Mammary epithelial cell (primary cell): ENCODE measurements at regions not wholly inside any gene's neighbourhood (a gene's known extent, or its start where the extent isn't known, plus 50 kb on each side); places are given as distances from the start of the nearest gene placed in this dataset.

Source experiments
- EZH2 ChIP-seq: IDR thresholded peaks from 2 replicates; pipeline ENCODE4 v1.6.1; 2012; ENCODE audit warnings: low read length, inconsistent platforms, borderline replicate concordance
- TF ChIP-seq, protein P1 (sequence below), 2 donors: IDR thresholded peaks in 1 of 2; conservative IDR thresholded peaks in 1 of 2; 2 replicates each; pipeline ENCODE4 v1.5.1; 2011 to 2012; ENCODE audit warnings: inconsistent platforms in 2 of 2, low read length in 2 of 2, mild to moderate bottlenecking in 2 of 2, control low read depth in 1 of 2, low read depth in 1 of 2; ENCODE audit not compliant: insufficient read depth in 1 of 2; ENCODE audit errors: extremely low read depth in 1 of 2

DNA sequence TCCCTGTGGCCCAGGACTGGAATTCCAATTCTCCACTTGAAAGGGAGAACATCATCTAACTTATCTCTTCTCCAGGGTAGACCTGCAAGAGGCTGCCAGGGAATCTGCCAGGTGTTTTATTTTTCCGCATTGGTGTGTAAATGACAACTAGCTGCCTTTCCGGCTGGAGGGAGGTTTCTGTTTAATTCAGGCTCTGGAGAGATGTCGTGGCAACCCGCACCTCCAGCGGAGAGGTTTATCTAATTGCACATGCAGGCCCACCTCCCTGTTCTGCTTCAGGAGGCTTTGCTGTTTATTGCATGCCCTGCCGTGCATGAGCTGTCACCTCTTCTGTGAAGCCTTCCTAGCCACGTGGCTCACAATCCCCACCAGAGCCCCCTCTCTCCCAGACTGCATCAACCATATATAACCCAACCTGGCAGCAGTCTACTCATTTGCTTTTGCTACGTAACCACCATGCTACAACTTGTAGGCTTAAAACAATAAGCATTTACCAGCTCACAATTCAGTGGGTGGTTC lies 151.6 kb downstream of the C1orf94 start:
- TF ChIP-seq, protein P1, sequence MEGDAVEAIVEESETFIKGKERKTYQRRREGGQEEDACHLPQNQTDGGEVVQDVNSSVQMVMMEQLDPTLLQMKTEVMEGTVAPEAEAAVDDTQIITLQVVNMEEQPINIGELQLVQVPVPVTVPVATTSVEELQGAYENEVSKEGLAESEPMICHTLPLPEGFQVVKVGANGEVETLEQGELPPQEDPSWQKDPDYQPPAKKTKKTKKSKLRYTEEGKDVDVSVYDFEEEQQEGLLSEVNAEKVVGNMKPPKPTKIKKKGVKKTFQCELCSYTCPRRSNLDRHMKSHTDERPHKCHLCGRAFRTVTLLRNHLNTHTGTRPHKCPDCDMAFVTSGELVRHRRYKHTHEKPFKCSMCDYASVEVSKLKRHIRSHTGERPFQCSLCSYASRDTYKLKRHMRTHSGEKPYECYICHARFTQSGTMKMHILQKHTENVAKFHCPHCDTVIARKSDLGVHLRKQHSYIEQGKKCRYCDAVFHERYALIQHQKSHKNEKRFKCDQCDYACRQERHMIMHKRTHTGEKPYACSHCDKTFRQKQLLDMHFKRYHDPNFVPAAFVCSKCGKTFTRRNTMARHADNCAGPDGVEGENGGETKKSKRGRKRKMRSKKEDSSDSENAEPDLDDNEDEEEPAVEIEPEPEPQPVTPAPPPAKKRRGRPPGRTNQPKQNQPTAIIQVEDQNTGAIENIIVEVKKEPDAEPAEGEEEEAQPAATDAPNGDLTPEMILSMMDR (conservative IDR thresholded peaks at IDR 0.05 in 1 of 2, IDR thresholded peaks at IDR 0.05 in 1 of 2; ENCODE audit: extremely low read depth in 1 of 2, insufficient read depth in 1 of 2, low read depth in 1 of 2, low read length in 2 of 2), result no peak
- TF ChIP-seq EZH2, result no peak
